ENCODE measurements at regions not wholly inside any gene's neighbourhood (a gene's known extent, or its start where the extent isn't known, plus 50 kb on each side); places are given as distances from the start of the nearest gene placed in this dataset.

- no peak for DNase-seq
Observed at GRCh38 chr16:86683441-86684194, 105.3 kb downstream of the FOXL1 start.

- DNase-seq = no peak
Observed at GRCh38 chr16:86685076-86685475, 106.7 kb downstream of the FOXL1 start.

- DNase-seq = no peak
Observed at GRCh38 chr16:86690970-86691369, 112.6 kb downstream of the FOXL1 start.

- DNase-seq = no peak
Observed at GRCh38 chr16:86692426-86692825, 114.1 kb downstream of the FOXL1 start.

GRCh38 chr16:86693033-86693432, 114.7 kb downstream of the FOXL1 start:
- no peak for DNase-seq

- DNase-seq = no peak
Observed at GRCh38 chr16:86697715-86698114, 119.4 kb downstream of the FOXL1 start.

- no peak for DNase-seq
Observed at GRCh38 chr16:86700046-86700945, 121.9 kb downstream of the FOXL1 start.

- DNase-seq = no peak
Observed at GRCh38 chr16:86701286-86701975, 123.1 kb downstream of the FOXL1 start.

- DNase-seq = no peak
Observed at GRCh38 chr16:86702824-86703588, 124.7 kb downstream of the FOXL1 start.

- DNase-seq = no peak
Observed at GRCh38 chr16:86704516-86704915, 126.2 kb downstream of the FOXL1 start.

- no peak for DNase-seq
Observed at GRCh38 chr16:86706726-86707125, 128.4 kb downstream of the FOXL1 start.

GRCh38 chr16:86707171-86707570, 128.8 kb downstream of the FOXL1 start:
- no peak for DNase-seq

- no peak for DNase-seq
Observed at GRCh38 chr16:86707581-86707980, 129.2 kb downstream of the FOXL1 start.

- DNase-seq = no peak
Observed at GRCh38 chr16:86708431-86708830, 130.1 kb downstream of the FOXL1 start.

GRCh38 chr16:86709103-86709502, 130.8 kb downstream of the FOXL1 start:
- no peak for DNase-seq

GRCh38 chr16:86709902-86710601, 131.7 kb downstream of the FOXL1 start:
- no peak for DNase-seq

GRCh38 chr16:86710602-86710950, 132.2 kb downstream of the FOXL1 start:
- DNase-seq = no peak

- no peak for DNase-seq
Observed at GRCh38 chr16:86712158-86713009, 134.0 kb downstream of the FOXL1 start.

- no peak for DNase-seq
Observed at GRCh38 chr16:86713021-86713631, 134.8 kb downstream of the FOXL1 start.

GRCh38 chr16:86714166-86714565, 135.8 kb downstream of the FOXL1 start:
- DNase-seq = no peak

GRCh38 chr16:86716649-86717048, 138.3 kb downstream of the FOXL1 start:
- DNase-seq = no peak

Data from stimulated activated naive CD4-positive, alpha-beta T cell treated with Interleukin-2 at 50 U/mL for 16 hours (primary cell).